ENCODE measurements at regions not wholly inside any gene's neighbourhood (a gene's known extent, or its start where the extent isn't known, plus 50 kb on each side); places are given as distances from the start of the nearest gene placed in this dataset.

DNA sequence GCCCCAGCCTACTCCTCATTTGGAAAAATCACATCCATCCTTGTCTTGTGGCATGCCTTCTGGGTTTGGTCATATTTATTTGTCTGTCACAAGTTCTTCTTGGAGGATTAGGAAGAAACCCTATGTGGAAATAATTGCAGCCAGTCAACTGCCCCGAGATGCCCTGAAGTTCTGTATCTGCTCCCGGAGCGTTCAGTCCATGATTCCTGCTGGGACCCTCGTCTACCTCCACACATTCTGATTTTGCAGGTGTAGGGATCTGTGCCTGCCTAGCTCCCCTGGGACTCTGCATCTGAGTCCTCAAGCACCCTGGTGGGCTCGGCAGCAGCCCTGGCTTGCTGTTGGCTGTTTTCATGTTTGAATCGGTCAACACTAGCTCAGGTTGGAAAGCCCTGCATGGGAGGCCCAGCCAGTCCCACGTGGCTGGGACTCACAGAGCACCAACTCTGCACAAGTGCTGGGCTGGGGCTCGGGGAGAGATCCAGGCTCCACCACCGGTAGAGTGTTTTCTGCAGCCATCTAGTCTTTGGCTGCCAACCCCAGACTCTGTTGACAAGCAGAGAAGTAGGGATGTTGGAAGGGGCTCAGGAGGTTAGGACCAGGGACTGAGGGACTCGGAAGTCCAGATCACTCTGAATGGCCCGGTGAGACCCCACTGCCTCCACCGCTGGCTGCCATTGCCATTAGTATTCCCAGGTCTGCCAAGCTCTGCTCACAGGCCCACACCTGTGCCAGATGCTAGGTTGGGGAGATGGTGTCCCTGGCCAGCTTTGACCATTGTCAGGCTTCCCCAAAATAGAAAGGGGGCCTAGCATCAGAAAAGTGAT lies 183.5 kb upstream of the CST7 start:
- WGBS, 2 donors (ENCODE audit: low coverage in 1 of 2) = 49 to 88% methylated on average over 4 of the region's 12 CpGs
- no peak for TF ChIP-seq POLR2A (IDR thresholded peaks at IDR 0.05)
- ATAC-seq = no peak

GRCh38 chr20:24766143-24766527 lies 182.9 kb upstream of the CST7 start:
- 92% methylated on average over 2 of the region's 2 CpGs; no CpG with 5 or more reads in 1 of the 2 donors for WGBS, 2 donors (ENCODE audit: low coverage in 1 of 2)
- Histone ChIP-seq H3K9me3 (peaks cover 0 to 5% (median 0%) of the 10 kb centered on the region in 3 donors), H3K4me3 (no peak overlapping the region), H3K27me3 (peaks cover 5% of the 10 kb centered on the region), H3K36me3 (no peaks in the 10 kb centered on the region), H3K4me1 (no peaks in the 10 kb centered on the region), H3K27ac (no peak overlapping the region)
- ATAC-seq = no peak
- no peak for TF ChIP-seq POLR2AphosphoS5 (IDR thresholded peaks at IDR 0.05)
- TF ChIP-seq CTCF (IDR thresholded peaks at IDR 0.05) = no peak
- TF ChIP-seq POLR2A (IDR thresholded peaks at IDR 0.05) = no peak
- no peak for TF ChIP-seq EP300 (IDR thresholded peaks at IDR 0.05)

More for the DNA sequence above, 183.5 kb upstream of the CST7 start:
- Histone ChIP-seq H3K27ac (no peak overlapping the region), H3K36me3 (no peaks in the 10 kb centered on the region), H3K4me1 (no peaks in the 10 kb centered on the region), H3K9me3 (peaks cover 0 to 10% (median 0%) of the 10 kb centered on the region in 3 donors), H3K4me3 (no peak overlapping the region), H3K27me3 (peaks cover 5% of the 10 kb centered on the region)

DNA sequence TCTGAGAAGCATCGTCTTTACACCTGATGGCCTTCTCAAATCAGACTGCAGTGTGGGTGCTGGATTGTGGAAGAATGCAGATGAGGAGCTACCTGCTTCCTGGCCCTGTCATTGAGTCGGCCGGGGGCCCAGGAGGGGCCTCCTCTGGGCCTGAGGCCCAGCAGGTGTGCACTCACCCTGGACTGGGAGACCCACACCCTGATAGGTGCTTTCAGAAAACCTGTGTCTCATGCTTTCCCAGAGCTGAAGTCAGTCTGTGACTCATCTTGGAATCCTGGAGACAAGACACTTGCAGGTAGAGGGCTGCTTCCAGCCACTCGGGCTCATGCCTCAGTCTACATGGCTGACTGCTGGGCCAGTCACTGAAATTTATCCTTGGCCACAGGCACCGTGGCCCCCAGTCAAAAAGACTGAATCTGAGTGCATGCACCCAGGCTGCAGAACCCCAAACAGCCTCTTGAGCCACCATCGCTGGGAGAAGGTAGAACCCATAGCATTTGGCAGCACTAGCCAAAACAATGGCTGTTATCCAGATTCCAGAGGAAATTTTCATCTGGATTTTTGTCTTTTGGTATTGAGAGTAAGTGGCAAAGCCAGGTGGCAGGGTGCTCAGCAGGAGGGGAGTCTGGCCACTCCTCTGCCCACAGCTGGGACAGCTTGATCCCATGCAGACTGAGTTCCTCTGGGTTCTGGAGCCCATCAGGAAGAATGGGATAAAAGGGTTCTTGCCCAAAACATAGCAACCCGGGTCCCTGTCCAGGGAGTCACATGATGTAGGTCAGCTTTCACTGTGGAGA lies 182.0 kb upstream of the CST7 start:
- no peak for ATAC-seq
- Histone ChIP-seq H3K4me1 (no peaks in the 10 kb centered on the region), H3K27me3 (peaks cover 5% of the 10 kb centered on the region), H3K4me3 (no peak overlapping the region), H3K9me3 (no peaks in the 10 kb centered on the region), H3K36me3 (no peaks in the 10 kb centered on the region), H3K27ac (no peak overlapping the region)
- no peak for TF ChIP-seq EP300 (IDR thresholded peaks at IDR 0.05)
- no peak for TF ChIP-seq CTCF (IDR thresholded peaks at IDR 0.05)
- WGBS, 2 donors (ENCODE audit: low coverage in 1 of 2) = 90 to 100% methylated on average over 2 of the region's 7 CpGs

- Histone ChIP-seq H3K4me1 (no peaks in the 10 kb centered on the region), H3K9me3 (no peaks in the 10 kb centered on the region), H3K4me3 (no peak overlapping the region), H3K27ac (no peak overlapping the region), H3K27me3 (peaks cover 6% of the 10 kb centered on the region), H3K36me3 (no peaks in the 10 kb centered on the region)
- TF ChIP-seq POLR2A (IDR thresholded peaks at IDR 0.05) (no peak), EP300 (IDR thresholded peaks at IDR 0.05) (no peak), POLR2AphosphoS5 (IDR thresholded peaks at IDR 0.05) (no peak), CTCF (IDR thresholded peaks at IDR 0.05) (no peak)
- 90% methylated on average over 2 of the region's 4 CpGs; no CpG with 5 or more reads in 1 of the 2 donors for WGBS, 2 donors (ENCODE audit: low coverage in 1 of 2)
- no peak for ATAC-seq
Measured at GRCh38 chr20:24767623-24768100, 181.4 kb upstream of the CST7 start.

DNA sequence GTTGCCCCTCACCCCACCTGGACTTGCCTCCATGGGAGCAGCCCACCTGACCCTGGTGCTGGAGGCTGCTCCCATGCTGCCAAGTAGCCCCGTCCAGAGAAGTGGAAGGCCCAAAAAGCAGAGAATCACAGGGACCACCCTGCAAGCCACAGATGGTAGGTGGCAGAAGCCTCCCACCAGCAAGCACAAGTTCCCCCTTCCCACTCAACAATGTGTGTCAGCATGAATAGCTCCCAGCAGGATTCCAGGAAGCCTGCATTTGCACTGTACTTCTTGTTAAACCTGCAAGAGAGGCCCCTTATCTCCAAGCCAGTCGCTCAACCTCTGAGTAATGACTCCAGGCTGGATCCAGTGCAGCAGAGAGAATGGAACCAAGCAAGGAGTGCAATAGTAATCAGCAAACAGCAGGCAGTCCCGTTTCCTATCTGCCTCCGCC lies 180.8 kb upstream of the CST7 start:
- H3K4me1 ChIP-seq = no peaks in the 10 kb centered on the region
- TF ChIP-seq CTCF (IDR thresholded peaks at IDR 0.05) (no peak), EP300 (IDR thresholded peaks at IDR 0.05) (no peak), POLR2A (IDR thresholded peaks at IDR 0.05) (no peak)
- no peak for ATAC-seq
- H3K27ac ChIP-seq = no peak overlapping the region
- WGBS, 2 donors (ENCODE audit: low coverage in 1 of 2) = 48 to 62% methylated on average over 2 to 3 of the region's 4 CpGs
- peaks cover 5% of the 10 kb centered on the region for H3K27me3 ChIP-seq
- H3K36me3 ChIP-seq = no peaks in the 10 kb centered on the region
- H3K9me3 ChIP-seq = no peaks in the 10 kb centered on the region
- no peak overlapping the region for H3K4me3 ChIP-seq

All from gastroesophageal sphincter (tissue), 4 donors.